Chondrocyte (in vitro differentiated cells): ENCODE measurements at regions not wholly inside any gene's neighbourhood (a gene's known extent, or its start where the extent isn't known, plus 50 kb on each side); places are given as distances from the start of the nearest gene placed in this dataset.
A peak's percentile ranks its signal among the peaks of the same experiment; 100 is the strongest.

Source experiments
- DNase-seq: peaks from one replicate; pipeline ENCODE4 v3.0.0; 2021; ENCODE audit warnings: mixed read lengths, low spot score
- H3K27ac Mint-ChIP-seq: one replicate; pipeline ENCODE4 v1.8.0; 2021; ENCODE audit warnings: mild to moderate bottlenecking, moderate library complexity, mixed read lengths; ENCODE audit not compliant: unreplicated experiment
- H3K27me3 Mint-ChIP-seq: 2 replicates; pipeline ENCODE4 v1.8.0; 2021; ENCODE audit warnings: low read depth, mixed read lengths
- H3K36me3 Mint-ChIP-seq: 2 replicates; pipeline ENCODE4 v1.8.0; 2021; ENCODE audit warnings: low read depth, mixed read lengths
- H3K4me1 Mint-ChIP-seq: 2 replicates; pipeline ENCODE4 v1.8.0; 2021; ENCODE audit warnings: low read depth, mild to moderate bottlenecking, mixed read lengths
- H3K4me3 Mint-ChIP-seq: one replicate; pipeline ENCODE4 v1.8.0; 2021; ENCODE audit warnings: mild to moderate bottlenecking, moderate library complexity, mixed read lengths; ENCODE audit not compliant: unreplicated experiment
- H3K9me3 Mint-ChIP-seq: 2 replicates; pipeline ENCODE4 v1.8.0; 2021; ENCODE audit warnings: low read depth, mixed read lengths
- CTCF ChIP-seq: fragments of 200-600 bp; sonication (generic); IDR thresholded peaks from 2 replicates; pipeline ENCODE4 v1.5.0; 2021; ENCODE audit warnings: antibody characterized with exemption, mild to moderate bottlenecking, moderate library complexity

GRCh38 chr4:116150152-116150551 lies 935.2 kb downstream of the TRAM1L1 start:
- Mint-ChIP-seq H3K4me1 (no peaks in the 10 kb centered on the region), H3K27me3 (peaks cover 4% of the 10 kb centered on the region), H3K4me3 (no peak overlapping the region), H3K27ac (no peak overlapping the region), H3K36me3 (no peaks in the 10 kb centered on the region), H3K9me3 (no peaks in the 10 kb centered on the region)
- peak; percentile 56 for TF ChIP-seq CTCF
- no peak for DNase-seq

DNA sequence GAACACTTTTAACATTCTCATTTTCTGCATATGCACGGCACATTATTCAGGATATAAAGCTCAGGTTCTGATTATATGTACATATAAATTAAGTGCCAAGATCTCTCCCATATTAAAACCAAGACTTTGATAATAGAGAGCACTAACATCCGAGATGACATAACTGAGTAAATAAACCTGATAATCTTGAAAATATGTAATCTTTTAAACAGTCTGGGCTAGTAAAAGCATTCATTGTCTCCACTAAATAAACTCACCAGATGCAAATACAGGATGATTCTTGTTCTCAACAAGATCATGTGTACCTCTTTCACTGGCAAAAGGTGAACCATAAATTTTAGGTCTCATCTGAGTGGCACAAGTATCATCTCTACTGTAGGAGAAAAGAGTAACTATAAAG lies 942.2 kb downstream of the TRAM1L1 start:
- H3K4me3 Mint-ChIP-seq: no peak overlapping the region
- no peak for DNase-seq
- H3K27ac Mint-ChIP-seq: no peak overlapping the region
- no peaks in the 10 kb centered on the region for H3K36me3 Mint-ChIP-seq
- H3K27me3 Mint-ChIP-seq: no peaks in the 10 kb centered on the region
- H3K9me3 Mint-ChIP-seq: peaks cover 2% of the 10 kb centered on the region
- TF ChIP-seq CTCF: no peak
- H3K4me1 Mint-ChIP-seq: no peaks in the 10 kb centered on the region

GRCh38 chr4:116132946-116133345 lies 952.4 kb downstream of the TRAM1L1 start:
- H3K27me3 Mint-ChIP-seq: no peaks in the 10 kb centered on the region
- H3K4me1 Mint-ChIP-seq: no peaks in the 10 kb centered on the region
- no peak overlapping the region for H3K27ac Mint-ChIP-seq
- TF ChIP-seq CTCF: no peak
- no peak for DNase-seq
- no peaks in the 10 kb centered on the region for H3K36me3 Mint-ChIP-seq
- H3K9me3 Mint-ChIP-seq: peaks cover 6% of the 10 kb centered on the region
- no peak overlapping the region for H3K4me3 Mint-ChIP-seq

GRCh38 chr4:116126794-116127193 lies 958.6 kb downstream of the TRAM1L1 start:
- H3K36me3 Mint-ChIP-seq: no peaks in the 10 kb centered on the region
- H3K27me3 Mint-ChIP-seq: no peaks in the 10 kb centered on the region
- H3K27ac Mint-ChIP-seq: no peak overlapping the region
- no peak for DNase-seq
- peaks cover 7% of the 10 kb centered on the region for H3K4me1 Mint-ChIP-seq
- no peak overlapping the region for H3K4me3 Mint-ChIP-seq
- no peak for TF ChIP-seq CTCF
- H3K9me3 Mint-ChIP-seq: no peaks in the 10 kb centered on the region

DNA sequence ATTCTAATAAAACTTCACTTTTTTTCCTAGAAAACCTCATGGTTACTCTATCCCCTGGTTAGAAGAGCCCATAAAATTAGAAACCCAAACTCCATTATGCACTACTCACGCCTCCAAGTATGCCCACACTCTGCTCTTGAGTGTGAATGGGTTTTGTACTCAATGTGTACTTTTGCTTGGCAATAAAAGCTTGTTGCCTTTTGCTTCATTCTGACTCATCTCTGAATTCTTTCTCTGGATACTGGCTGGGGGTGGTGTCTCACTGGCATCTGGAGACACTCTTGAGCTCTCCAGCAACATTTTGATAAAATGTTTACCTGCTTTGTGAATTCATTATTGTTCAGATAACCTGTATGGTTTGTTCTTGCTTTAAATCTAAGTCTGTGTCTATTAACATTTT lies 963.3 kb downstream of the TRAM1L1 start:
- H3K9me3 Mint-ChIP-seq: peaks cover 3% of the 10 kb centered on the region
- H3K27ac Mint-ChIP-seq: no peak overlapping the region
- no peak for DNase-seq
- H3K4me1 Mint-ChIP-seq: peaks cover 24% of the 10 kb centered on the region
- H3K27me3 Mint-ChIP-seq: no peaks in the 10 kb centered on the region
- H3K36me3 Mint-ChIP-seq: no peaks in the 10 kb centered on the region
- no peak for TF ChIP-seq CTCF
- no peak overlapping the region for H3K4me3 Mint-ChIP-seq
